ENCODE measurements at regions not wholly inside any gene's neighbourhood (a gene's known extent, or its start where the extent isn't known, plus 50 kb on each side); places are given as distances from the start of the nearest gene placed in this dataset.
"Not testable (repeated sequence)": the region's sequence is repeated elsewhere in the genome, so short reads cannot be mapped to it uniquely, and the experiment has no call there.

DNA sequence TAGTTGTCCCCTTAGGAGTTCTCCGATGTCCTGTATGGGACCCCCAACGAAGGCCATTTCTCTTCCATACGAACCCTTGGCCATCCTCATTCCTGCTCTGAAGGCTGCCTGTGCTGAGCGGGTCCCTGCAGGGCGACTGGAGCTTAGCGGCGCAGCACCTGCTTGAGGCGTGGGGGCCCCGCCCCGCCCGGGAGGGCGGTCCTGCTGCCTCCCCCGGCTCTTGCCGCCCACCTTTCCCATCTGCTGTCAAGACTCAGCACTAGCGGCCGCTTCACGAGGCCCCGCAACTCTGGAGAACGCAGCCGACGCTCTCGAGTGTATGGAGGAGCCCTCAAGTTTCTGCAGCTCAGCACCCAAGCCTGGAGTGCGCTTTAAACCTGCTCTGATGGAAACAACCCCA, 197.7 kb downstream of the TRIML1 start:
- WGBS, 2 donors = 94 to 98% methylated on average over 18 to 23 of the region's 23 CpGs
- H3K4me3 ChIP-seq = no peak overlapping the region

GRCh38 chr4:188341428-188341827, 202.2 kb downstream of the TRIML1 start:
- no peak for TF ChIP-seq CTCF (IDR thresholded peaks at IDR 0.05)
- no peak for TF ChIP-seq EP300 (IDR thresholded peaks at IDR 0.05)
- no peak for TF ChIP-seq POLR2A (IDR thresholded peaks at IDR 0.05)
- WGBS, 2 donors = 86 to 96% methylated on average over 7 of the region's 7 CpGs
- Histone ChIP-seq H3K36me3 (no peaks in the 10 kb centered on the region), H3K27me3 (no peaks in the 10 kb centered on the region), H3K4me1 (no peaks in the 10 kb centered on the region), H3K27ac (no peak overlapping the region), H3K4me3 (no peak overlapping the region), H3K9me3 (peaks cover 0 to 4% (median 0%) of the 10 kb centered on the region in 4 donors)
- no peak for DNase-seq (ENCODE audit: low spot score in 2 of 2)

More for the DNA sequence above, 197.7 kb downstream of the TRIML1 start:
- DNase-seq (ENCODE audit: low spot score in 2 of 2) = no peak
- no peaks in the 10 kb centered on the region for H3K4me1 ChIP-seq
- no peaks in the 10 kb centered on the region for H3K27me3 ChIP-seq
- TF ChIP-seq EP300 (IDR thresholded peaks at IDR 0.05) = no peak
- no peak for TF ChIP-seq CTCF (IDR thresholded peaks at IDR 0.05)
- no peak for TF ChIP-seq POLR2A (IDR thresholded peaks at IDR 0.05)
- peaks cover 0 to 4% (median 0%) of the 10 kb centered on the region in 4 donors for H3K9me3 ChIP-seq
- H3K27ac ChIP-seq = no peak overlapping the region
- H3K36me3 ChIP-seq = no peaks in the 10 kb centered on the region

DNA sequence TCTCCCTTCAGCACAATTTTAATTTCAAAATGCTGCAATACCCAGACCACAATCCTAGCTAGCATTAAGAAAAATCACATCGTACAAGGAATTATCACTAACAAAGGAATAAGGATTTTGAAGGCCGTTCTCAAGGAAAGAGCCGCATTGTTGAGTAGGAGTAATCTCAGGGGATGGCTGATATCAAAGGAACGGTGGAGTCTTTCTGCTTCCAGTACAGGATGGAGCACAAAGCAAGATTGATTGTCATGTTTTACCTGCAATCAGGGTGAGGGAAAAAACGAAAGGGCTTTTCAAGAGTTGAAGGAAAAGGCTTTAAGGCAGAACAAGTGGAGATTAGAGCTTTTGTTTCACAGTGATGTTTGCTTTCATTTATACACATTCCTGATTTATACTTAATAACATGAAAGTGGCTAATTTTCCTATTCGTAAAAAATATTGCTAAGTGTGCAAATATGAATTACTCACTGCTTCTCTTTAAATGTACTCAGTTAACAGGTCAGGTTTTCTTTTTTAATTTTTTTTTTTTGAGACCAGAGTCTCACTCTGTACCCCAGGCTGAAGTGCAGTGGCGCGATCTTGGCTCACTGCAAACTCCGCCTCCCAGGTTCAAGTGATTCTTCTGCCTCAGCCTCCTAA, 207.0 kb downstream of the TRIML1 start:
- Histone ChIP-seq H3K36me3 (no peaks in the 10 kb centered on the region), H3K4me3 (no peak overlapping the region), H3K9me3 (peaks cover 0 to 6% (median 0%) of the 10 kb centered on the region in 4 donors), H3K4me1 (no peaks in the 10 kb centered on the region), H3K27me3 (no peaks in the 10 kb centered on the region), H3K27ac (no peak overlapping the region)
- WGBS, 2 donors = 70 to 72% methylated on average over 9 of the region's 9 CpGs
- no peak for DNase-seq (ENCODE audit: low spot score in 2 of 2)
- TF ChIP-seq POLR2A (IDR thresholded peaks at IDR 0.05) (no peak), EP300 (IDR thresholded peaks at IDR 0.05) (no peak)

GRCh38 chr4:188347339-188347738, 208.1 kb downstream of the TRIML1 start:
- Histone ChIP-seq H3K27me3 (no peaks in the 10 kb centered on the region), H3K4me1 (no peaks in the 10 kb centered on the region), H3K4me3 (no peak overlapping the region), H3K9me3 (peaks cover 0 to 6% (median 0%) of the 10 kb centered on the region in 4 donors), H3K27ac (no peak overlapping the region), H3K36me3 (no peaks in the 10 kb centered on the region)
- TF ChIP-seq POLR2A (IDR thresholded peaks at IDR 0.05) (no peak), EP300 (IDR thresholded peaks at IDR 0.05) (no peak), CTCF (IDR thresholded peaks at IDR 0.05) (no peak)
- DNase-seq (ENCODE audit: low spot score in 2 of 2) = no peak
- WGBS, 2 donors = 63 to 68% methylated on average over 4 of the region's 4 CpGs

DNA sequence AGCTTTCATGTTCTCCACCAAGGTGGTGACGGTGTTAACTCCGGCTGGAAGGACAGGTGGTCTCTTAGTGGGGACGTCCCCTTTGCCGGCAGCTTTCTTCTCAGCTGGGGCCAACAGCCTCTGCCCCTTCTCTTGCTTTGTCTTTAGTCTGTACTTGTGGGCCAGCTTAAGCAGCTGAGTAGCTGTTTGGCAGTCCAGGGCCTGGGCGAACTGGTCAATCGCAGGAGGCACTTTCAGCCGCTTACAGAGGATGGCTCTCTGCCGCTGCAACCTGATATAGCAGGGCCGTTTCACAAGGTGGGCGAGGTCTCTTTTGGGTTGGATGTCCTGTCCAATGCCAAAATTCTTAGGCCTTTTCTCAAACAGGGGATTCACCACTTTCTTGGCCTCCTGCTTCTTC, 210.3 kb downstream of the TRIML1 start:
- H3K27me3 ChIP-seq; H3K36me3 ChIP-seq; H3K4me1 ChIP-seq; H3K27ac ChIP-seq; DNase-seq (ENCODE audit: low spot score in 2 of 2); H3K4me3 ChIP-seq: not testable (repeated sequence)
- WGBS, 2 donors = 89 to 90% methylated on average over 10 of the region's 10 CpGs
- H3K9me3 ChIP-seq = peaks cover 0 to 24% (median 3%) of the 10 kb centered on the region in 4 donors

- WGBS, 2 donors = 70 to 78% methylated on average over 1 of the region's 1 CpG
- Histone ChIP-seq H3K36me3 (no peaks in the 10 kb centered on the region), H3K27ac (no peak overlapping the region), H3K4me1 (no peaks in the 10 kb centered on the region), H3K9me3 (peaks cover 0 to 4% (median 0%) of the 10 kb centered on the region in 4 donors), H3K27me3 (no peaks in the 10 kb centered on the region), H3K4me3 (no peak overlapping the region)
- TF ChIP-seq EP300 (IDR thresholded peaks at IDR 0.05) = no peak
- no peak for TF ChIP-seq CTCF (IDR thresholded peaks at IDR 0.05)
- TF ChIP-seq POLR2A (IDR thresholded peaks at IDR 0.05) = no peak
- DNase-seq (ENCODE audit: low spot score in 2 of 2) = no peak
Measured at GRCh38 chr4:188363196-188363595, 224.0 kb downstream of the TRIML1 start.
